ENCODE measurements at regions not wholly inside any gene's neighbourhood (a gene's known extent, or its start where the extent isn't known, plus 50 kb on each side); places are given as distances from the start of the nearest gene placed in this dataset.

DNA sequence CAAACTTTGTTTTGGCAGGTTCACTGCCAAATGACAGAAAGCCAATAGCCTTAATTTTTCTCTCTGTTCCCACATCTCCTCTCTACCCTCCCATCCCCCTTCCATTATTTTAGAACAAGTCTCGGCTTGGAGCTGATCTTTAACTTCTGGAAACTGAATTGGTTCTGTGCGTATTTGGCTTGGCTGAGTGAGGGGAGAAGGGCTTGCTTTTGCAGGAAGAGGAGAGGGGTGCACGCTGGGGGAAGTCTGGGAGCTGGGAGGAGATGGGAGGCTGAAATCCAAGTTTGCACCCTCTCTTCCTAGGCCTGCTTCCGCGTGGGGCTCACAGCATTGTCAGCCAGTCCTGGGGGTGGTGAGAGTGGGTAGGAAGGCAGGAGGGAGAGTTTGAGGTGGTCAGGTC lies 176.1 kb upstream of the SPRED2 start:
- TF ChIP-seq, protein P1, sequence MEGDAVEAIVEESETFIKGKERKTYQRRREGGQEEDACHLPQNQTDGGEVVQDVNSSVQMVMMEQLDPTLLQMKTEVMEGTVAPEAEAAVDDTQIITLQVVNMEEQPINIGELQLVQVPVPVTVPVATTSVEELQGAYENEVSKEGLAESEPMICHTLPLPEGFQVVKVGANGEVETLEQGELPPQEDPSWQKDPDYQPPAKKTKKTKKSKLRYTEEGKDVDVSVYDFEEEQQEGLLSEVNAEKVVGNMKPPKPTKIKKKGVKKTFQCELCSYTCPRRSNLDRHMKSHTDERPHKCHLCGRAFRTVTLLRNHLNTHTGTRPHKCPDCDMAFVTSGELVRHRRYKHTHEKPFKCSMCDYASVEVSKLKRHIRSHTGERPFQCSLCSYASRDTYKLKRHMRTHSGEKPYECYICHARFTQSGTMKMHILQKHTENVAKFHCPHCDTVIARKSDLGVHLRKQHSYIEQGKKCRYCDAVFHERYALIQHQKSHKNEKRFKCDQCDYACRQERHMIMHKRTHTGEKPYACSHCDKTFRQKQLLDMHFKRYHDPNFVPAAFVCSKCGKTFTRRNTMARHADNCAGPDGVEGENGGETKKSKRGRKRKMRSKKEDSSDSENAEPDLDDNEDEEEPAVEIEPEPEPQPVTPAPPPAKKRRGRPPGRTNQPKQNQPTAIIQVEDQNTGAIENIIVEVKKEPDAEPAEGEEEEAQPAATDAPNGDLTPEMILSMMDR (IDR thresholded peaks at IDR 0.05; ENCODE audit: borderline replicate concordance, extremely low read depth, low read length, poor library complexity, severe bottlenecking) = no peak
- no peak for TF ChIP-seq EZH2 (IDR thresholded peaks at IDR 0.05; ENCODE audit: borderline replicate concordance, low read depth, low read length, severe bottlenecking)
